ENCODE measurements at regions not wholly inside any gene's neighbourhood (a gene's known extent, or its start where the extent isn't known, plus 50 kb on each side); places are given as distances from the start of the nearest gene placed in this dataset.

GRCh38 chr9:108463932-108464606 is 391.7 kb downstream of the ACTL7B start:
- TF ChIP-seq CTCF (IDR thresholded peaks at IDR 0.05; ENCODE audit: unreplicated experiment) = no peak
- DNase-seq = no peak
- CTCF ChIA-PET = no interaction called here
- Mint-ChIP-seq H3K4me1 (ENCODE audit: low read depth, unreplicated experiment) (peaks cover 11% of the 10 kb centered on the region), H3K36me3 (ENCODE audit: insufficient read depth, unreplicated experiment) (no peaks in the 10 kb centered on the region), H3K27ac (ENCODE audit: unreplicated experiment) (no peak overlapping the region), H3K9me3 (ENCODE audit: low read depth, unreplicated experiment) (no peaks in the 10 kb centered on the region), H3K27me3 (ENCODE audit: unreplicated experiment) (no peaks in the 10 kb centered on the region), H3K4me3 (ENCODE audit: low read depth, unreplicated experiment) (no peak overlapping the region)
- no TSS peak for BruUV-seq (replicated peaks)
- intact Hi-C loops (cut with micrococcal nuclease; ENCODE audit: unreplicated experiment) = no loop called here

GRCh38 chr9:108456903-108457302 is 398.9 kb downstream of the ACTL7B start:
- Mint-ChIP-seq H3K27me3 (ENCODE audit: unreplicated experiment) (no peaks in the 10 kb centered on the region), H3K4me3 (ENCODE audit: low read depth, unreplicated experiment) (no peak overlapping the region), H3K4me1 (ENCODE audit: low read depth, unreplicated experiment) (no peaks in the 10 kb centered on the region), H3K9me3 (ENCODE audit: low read depth, unreplicated experiment) (no peaks in the 10 kb centered on the region), H3K27ac (ENCODE audit: unreplicated experiment) (no peak overlapping the region), H3K36me3 (ENCODE audit: insufficient read depth, unreplicated experiment) (no peaks in the 10 kb centered on the region)
- CTCF ChIA-PET = no interaction called here
- TF ChIP-seq CTCF (IDR thresholded peaks at IDR 0.05; ENCODE audit: unreplicated experiment) = no peak
- BruUV-seq (replicated peaks) = no TSS peak
- no peak for DNase-seq
- intact Hi-C loops (cut with micrococcal nuclease; ENCODE audit: unreplicated experiment) = no loop called here

GRCh38 chr9:108445431-108446071 is 410.2 kb downstream of the ACTL7B start:
- no TSS peak for BruUV-seq (replicated peaks)
- CTCF ChIA-PET = no interaction called here
- Mint-ChIP-seq H3K9me3 (ENCODE audit: low read depth, unreplicated experiment) (no peaks in the 10 kb centered on the region), H3K4me1 (ENCODE audit: low read depth, unreplicated experiment) (peaks cover 16% of the 10 kb centered on the region), H3K27me3 (ENCODE audit: unreplicated experiment) (no peaks in the 10 kb centered on the region), H3K27ac (ENCODE audit: unreplicated experiment) (no peak overlapping the region), H3K36me3 (ENCODE audit: insufficient read depth, unreplicated experiment) (no peaks in the 10 kb centered on the region), H3K4me3 (ENCODE audit: low read depth, unreplicated experiment) (no peak overlapping the region)
- TF ChIP-seq CTCF (IDR thresholded peaks at IDR 0.05; ENCODE audit: unreplicated experiment) = no peak
- no peak for DNase-seq
- intact Hi-C loops (cut with micrococcal nuclease; ENCODE audit: unreplicated experiment) = no loop called here

GRCh38 chr9:108444400-108445358 is 411.1 kb downstream of the ACTL7B start:
- CTCF ChIA-PET = no interaction called here
- H3K4me1 Mint-ChIP-seq (ENCODE audit: low read depth, unreplicated experiment) = peaks cover 16% of the 10 kb centered on the region
- H3K9me3 Mint-ChIP-seq (ENCODE audit: low read depth, unreplicated experiment) = no peaks in the 10 kb centered on the region
- no peaks in the 10 kb centered on the region for H3K36me3 Mint-ChIP-seq (ENCODE audit: insufficient read depth, unreplicated experiment)
- no TSS peak for BruUV-seq (replicated peaks)
- H3K27me3 Mint-ChIP-seq (ENCODE audit: unreplicated experiment) = no peaks in the 10 kb centered on the region
- intact Hi-C loops (cut with micrococcal nuclease; ENCODE audit: unreplicated experiment) = no loop called here
- peak; percentile 36 for DNase-seq
- no peak for TF ChIP-seq CTCF (IDR thresholded peaks at IDR 0.05; ENCODE audit: unreplicated experiment)
- peak overlapping the region; percentile 58 for H3K27ac Mint-ChIP-seq (ENCODE audit: unreplicated experiment)
- peak overlapping the region; percentile 14 for H3K4me3 Mint-ChIP-seq (ENCODE audit: low read depth, unreplicated experiment)
